ENCODE measurements at regions not wholly inside any gene's neighbourhood (a gene's known extent, or its start where the extent isn't known, plus 50 kb on each side); places are given as distances from the start of the nearest gene placed in this dataset.
"Not testable (repeated sequence)": the region's sequence is repeated elsewhere in the genome, so short reads cannot be mapped to it uniquely, and the experiment has no call there.

DNA sequence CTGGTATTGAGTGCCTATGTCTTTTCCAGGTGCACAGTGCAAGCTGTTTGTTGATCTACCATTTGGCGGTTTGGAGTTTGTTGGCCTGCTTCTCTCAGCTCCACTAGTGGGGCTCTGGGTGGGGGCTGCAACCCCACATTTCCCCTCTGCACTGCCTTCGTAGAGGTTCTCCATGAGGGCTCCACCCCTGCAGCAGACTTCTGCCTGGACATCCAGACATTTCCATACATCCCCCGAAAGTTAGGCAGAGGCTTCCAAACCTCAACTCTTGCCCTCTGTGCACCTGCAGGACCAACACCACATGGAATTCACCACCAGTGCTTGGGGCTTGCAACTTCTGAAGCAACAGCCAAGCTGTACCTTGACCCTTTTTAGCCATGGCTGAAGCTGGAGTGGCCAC, 1024.1 kb downstream of the TMTC2 start:
- Mint-ChIP-seq H3K27ac (ENCODE audit: unreplicated experiment) (no peak overlapping the region), H3K27me3 (ENCODE audit: unreplicated experiment) (no peaks in the 10 kb centered on the region), H3K9me3 (ENCODE audit: unreplicated experiment) (peaks cover 7% of the 10 kb centered on the region), H3K4me1 (ENCODE audit: low read depth, unreplicated experiment) (no peaks in the 10 kb centered on the region), H3K4me3 (ENCODE audit: unreplicated experiment) (no peak overlapping the region), H3K36me3 (ENCODE audit: unreplicated experiment) (peaks cover 15% of the 10 kb centered on the region)
- TF ChIP-seq, protein P1, sequence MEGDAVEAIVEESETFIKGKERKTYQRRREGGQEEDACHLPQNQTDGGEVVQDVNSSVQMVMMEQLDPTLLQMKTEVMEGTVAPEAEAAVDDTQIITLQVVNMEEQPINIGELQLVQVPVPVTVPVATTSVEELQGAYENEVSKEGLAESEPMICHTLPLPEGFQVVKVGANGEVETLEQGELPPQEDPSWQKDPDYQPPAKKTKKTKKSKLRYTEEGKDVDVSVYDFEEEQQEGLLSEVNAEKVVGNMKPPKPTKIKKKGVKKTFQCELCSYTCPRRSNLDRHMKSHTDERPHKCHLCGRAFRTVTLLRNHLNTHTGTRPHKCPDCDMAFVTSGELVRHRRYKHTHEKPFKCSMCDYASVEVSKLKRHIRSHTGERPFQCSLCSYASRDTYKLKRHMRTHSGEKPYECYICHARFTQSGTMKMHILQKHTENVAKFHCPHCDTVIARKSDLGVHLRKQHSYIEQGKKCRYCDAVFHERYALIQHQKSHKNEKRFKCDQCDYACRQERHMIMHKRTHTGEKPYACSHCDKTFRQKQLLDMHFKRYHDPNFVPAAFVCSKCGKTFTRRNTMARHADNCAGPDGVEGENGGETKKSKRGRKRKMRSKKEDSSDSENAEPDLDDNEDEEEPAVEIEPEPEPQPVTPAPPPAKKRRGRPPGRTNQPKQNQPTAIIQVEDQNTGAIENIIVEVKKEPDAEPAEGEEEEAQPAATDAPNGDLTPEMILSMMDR (IDR thresholded peaks at IDR 0.05; ENCODE audit: partially characterized antibody, unreplicated experiment) = no peak
- no peak for DNase-seq

DNA sequence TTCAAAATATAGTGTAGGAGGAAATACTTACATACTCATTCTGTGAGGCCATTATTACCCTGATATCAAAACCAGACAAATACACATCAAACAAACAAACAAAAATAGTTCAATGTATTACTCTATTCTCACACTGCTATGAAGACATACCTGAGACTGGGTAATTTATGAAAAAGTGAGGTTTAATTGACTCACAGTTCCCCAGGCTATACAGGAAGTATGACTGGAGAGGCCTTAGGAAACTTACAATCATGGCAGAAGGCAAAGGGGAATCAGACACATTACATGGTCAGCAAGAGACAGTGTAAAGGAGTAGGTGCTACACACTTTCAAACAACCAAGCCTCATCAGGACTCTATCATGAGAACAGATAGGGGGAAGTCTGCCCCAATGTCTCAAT, 1023.2 kb downstream of the TMTC2 start:
- Mint-ChIP-seq H3K4me3 (ENCODE audit: unreplicated experiment) (no peak overlapping the region), H3K9me3 (ENCODE audit: unreplicated experiment) (peaks cover 7% of the 10 kb centered on the region), H3K27me3 (ENCODE audit: unreplicated experiment) (no peaks in the 10 kb centered on the region)

DNA sequence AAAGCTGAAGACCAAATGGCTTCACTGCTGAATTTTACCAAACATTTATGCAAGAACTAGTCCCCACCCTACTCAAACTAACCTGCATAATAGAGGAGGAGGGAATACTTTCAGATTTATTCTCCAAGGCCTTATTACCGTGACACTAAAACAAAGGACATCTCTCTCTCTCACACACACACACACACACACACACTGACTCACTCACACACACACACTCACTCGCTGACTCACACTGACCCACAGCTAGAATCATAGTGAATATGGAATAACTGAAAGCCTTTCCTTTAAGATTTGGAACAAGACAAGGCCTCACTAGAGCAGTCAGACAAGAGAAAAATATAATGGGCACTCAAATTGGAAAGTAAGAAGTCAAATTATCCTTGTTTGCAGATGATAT, 1014.1 kb downstream of the TMTC2 start:
- TF ChIP-seq, protein P1 (IDR thresholded peaks at IDR 0.05; ENCODE audit: partially characterized antibody, unreplicated experiment) = no peak
- no peaks in the 10 kb centered on the region for H3K4me1 Mint-ChIP-seq (ENCODE audit: low read depth, unreplicated experiment)
- no peak for DNase-seq
- H3K27ac Mint-ChIP-seq (ENCODE audit: unreplicated experiment) = no peak overlapping the region
- no peaks in the 10 kb centered on the region for H3K36me3 Mint-ChIP-seq (ENCODE audit: unreplicated experiment)
- no peaks in the 10 kb centered on the region for H3K9me3 Mint-ChIP-seq (ENCODE audit: unreplicated experiment)
- no peak overlapping the region for H3K4me3 Mint-ChIP-seq (ENCODE audit: unreplicated experiment)
- H3K27me3 Mint-ChIP-seq (ENCODE audit: unreplicated experiment) = no peaks in the 10 kb centered on the region

More for the DNA sequence above, 1023.2 kb downstream of the TMTC2 start:
- no peak overlapping the region for H3K27ac Mint-ChIP-seq (ENCODE audit: unreplicated experiment)
- DNase-seq = no peak
- H3K36me3 Mint-ChIP-seq (ENCODE audit: unreplicated experiment) = peaks cover 15% of the 10 kb centered on the region
- TF ChIP-seq, protein P1 (IDR thresholded peaks at IDR 0.05; ENCODE audit: partially characterized antibody, unreplicated experiment) = no peak
- no peaks in the 10 kb centered on the region for H3K4me1 Mint-ChIP-seq (ENCODE audit: low read depth, unreplicated experiment)

DNA sequence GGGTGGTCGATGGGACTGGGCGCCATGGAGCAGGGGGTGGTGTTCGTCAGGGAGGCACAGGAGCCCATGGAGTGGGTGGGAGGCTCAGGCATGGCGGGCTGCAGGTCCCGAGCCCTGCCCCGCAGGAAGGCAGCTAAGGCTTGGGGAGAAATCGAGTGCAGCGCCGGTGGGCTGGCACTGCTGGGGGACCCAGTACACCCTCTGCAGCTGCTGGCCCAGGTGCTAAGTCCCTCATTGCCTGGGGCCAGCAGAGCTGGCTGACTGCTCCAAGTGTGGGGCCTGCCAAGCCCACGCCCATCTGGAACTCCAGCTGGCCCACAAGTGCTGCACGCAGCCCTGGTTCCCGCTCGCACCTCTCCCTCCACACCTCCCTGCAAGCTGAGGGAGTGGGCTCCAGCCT, 1009.6 kb downstream of the TMTC2 start:
- not testable (repeated sequence) for H3K9me3 Mint-ChIP-seq (ENCODE audit: unreplicated experiment); H3K4me3 Mint-ChIP-seq (ENCODE audit: unreplicated experiment); H3K27me3 Mint-ChIP-seq (ENCODE audit: unreplicated experiment); H3K36me3 Mint-ChIP-seq (ENCODE audit: unreplicated experiment); H3K27ac Mint-ChIP-seq (ENCODE audit: unreplicated experiment); H3K4me1 Mint-ChIP-seq (ENCODE audit: low read depth, unreplicated experiment); DNase-seq

DNA sequence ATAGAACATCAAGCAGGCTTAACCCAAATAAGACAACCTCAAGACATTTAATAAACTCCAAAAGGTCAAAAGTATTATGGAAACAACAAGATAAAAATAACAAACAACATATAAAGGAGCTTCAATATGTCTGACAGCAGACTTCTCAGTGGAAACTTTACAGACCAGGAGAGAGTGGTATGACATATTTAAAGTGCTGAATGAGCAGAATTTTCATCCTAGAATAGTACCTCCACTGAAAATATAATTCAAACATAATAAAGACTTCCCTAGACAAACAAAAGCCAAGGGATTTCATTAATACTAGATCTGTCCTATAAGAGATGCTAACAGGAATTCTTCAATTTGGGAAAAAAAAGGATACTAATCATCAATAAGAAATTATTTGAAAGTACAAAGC, 1005.0 kb downstream of the TMTC2 start:
- no peaks in the 10 kb centered on the region for H3K27me3 Mint-ChIP-seq (ENCODE audit: unreplicated experiment)
- H3K27ac Mint-ChIP-seq (ENCODE audit: unreplicated experiment) = no peak overlapping the region
- H3K4me1 Mint-ChIP-seq (ENCODE audit: low read depth, unreplicated experiment) = no peaks in the 10 kb centered on the region
- TF ChIP-seq, protein P1 (IDR thresholded peaks at IDR 0.05; ENCODE audit: partially characterized antibody, unreplicated experiment) = no peak
- DNase-seq = no peak
- H3K9me3 Mint-ChIP-seq (ENCODE audit: unreplicated experiment) = no peaks in the 10 kb centered on the region
- H3K36me3 Mint-ChIP-seq (ENCODE audit: unreplicated experiment) = no peaks in the 10 kb centered on the region
- no peak overlapping the region for H3K4me3 Mint-ChIP-seq (ENCODE audit: unreplicated experiment)

DNA sequence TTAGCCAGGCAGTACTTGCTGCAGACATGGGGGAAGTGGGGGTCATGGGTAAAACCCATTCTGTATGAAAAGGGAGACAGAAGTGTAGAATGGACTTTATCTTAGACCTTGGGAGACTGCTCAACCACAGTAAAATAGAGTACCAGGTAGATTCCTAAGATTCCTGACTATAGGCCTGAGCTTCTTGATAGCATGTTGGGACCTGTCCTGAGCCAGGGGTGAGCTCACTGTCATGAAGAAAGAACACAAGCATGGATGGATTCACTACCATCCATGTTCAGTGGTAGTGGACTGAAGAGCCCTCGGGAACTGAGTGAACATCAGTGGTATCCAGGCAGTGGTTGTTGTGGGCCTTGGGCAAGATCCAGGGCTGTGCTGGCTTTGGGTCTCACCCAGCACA, 1003.8 kb downstream of the TMTC2 start:
- H3K36me3 Mint-ChIP-seq (ENCODE audit: unreplicated experiment) = no peaks in the 10 kb centered on the region
- TF ChIP-seq, protein P1 (IDR thresholded peaks at IDR 0.05; ENCODE audit: partially characterized antibody, unreplicated experiment) = no peak
- H3K27me3 Mint-ChIP-seq (ENCODE audit: unreplicated experiment) = no peaks in the 10 kb centered on the region
- no peak for DNase-seq
- no peak overlapping the region for H3K4me3 Mint-ChIP-seq (ENCODE audit: unreplicated experiment)
- no peak overlapping the region for H3K27ac Mint-ChIP-seq (ENCODE audit: unreplicated experiment)
- H3K9me3 Mint-ChIP-seq (ENCODE audit: unreplicated experiment) = no peaks in the 10 kb centered on the region
- no peaks in the 10 kb centered on the region for H3K4me1 Mint-ChIP-seq (ENCODE audit: low read depth, unreplicated experiment)

All from glutamatergic neuron (in vitro differentiated cells).